Inferior parietal cortex (tissue), 1 donor: ENCODE measurements at regions not wholly inside any gene's neighbourhood (a gene's known extent, or its start where the extent isn't known, plus 50 kb on each side); places are given as distances from the start of the nearest gene placed in this dataset.

ENCODE experiments used
- DNase-seq: peaks from one replicate; pipeline ENCODE4 v3.0.0-alpha.2; 2016; ENCODE audit errors: extremely low spot score

GRCh38 chr18:39007031-39007902, 1441.7 kb upstream of the CELF4 start:
- DNase-seq = no peak

- no peak for DNase-seq
Measured at GRCh38 chr18:38996056-38996455, 1430.5 kb upstream of the CELF4 start.

GRCh38 chr18:38993342-38993741, 1427.7 kb upstream of the CELF4 start:
- DNase-seq = no peak

- DNase-seq = no peak
Measured at GRCh38 chr18:38984968-38985367, 1419.4 kb upstream of the CELF4 start.

- no peak for DNase-seq
Measured at GRCh38 chr18:38982072-38982471, 1416.5 kb upstream of the CELF4 start.

GRCh38 chr18:38981389-38981788, 1415.8 kb upstream of the CELF4 start:
- DNase-seq = no peak

- DNase-seq = no peak
Measured at GRCh38 chr18:38980420-38980819, 1414.8 kb upstream of the CELF4 start.

- DNase-seq = no peak
Measured at GRCh38 chr18:38972571-38972970, 1407.0 kb upstream of the CELF4 start.

- no peak for DNase-seq
Measured at GRCh38 chr18:38971881-38972280, 1406.3 kb upstream of the CELF4 start.

GRCh38 chr18:38966841-38967240, 1401.2 kb upstream of the CELF4 start:
- no peak for DNase-seq

- DNase-seq = no peak
Measured at GRCh38 chr18:38963943-38964660, 1398.5 kb upstream of the CELF4 start.

GRCh38 chr18:38961880-38962279, 1396.3 kb upstream of the CELF4 start:
- no peak for DNase-seq

- no peak for DNase-seq
Measured at GRCh38 chr18:38957736-38958135, 1392.1 kb upstream of the CELF4 start.

GRCh38 chr18:38956068-38956467, 1390.5 kb upstream of the CELF4 start:
- DNase-seq = no peak

GRCh38 chr18:38951633-38952032, 1386.0 kb upstream of the CELF4 start:
- DNase-seq = no peak

- no peak for DNase-seq
Measured at GRCh38 chr18:38948436-38948835, 1382.8 kb upstream of the CELF4 start.

- DNase-seq = no peak
Measured at GRCh38 chr18:38944446-38945024, 1378.9 kb upstream of the CELF4 start.

GRCh38 chr18:38941711-38942561, 1376.3 kb upstream of the CELF4 start:
- DNase-seq = no peak

- no peak for DNase-seq
Measured at GRCh38 chr18:38940863-38941531, 1375.4 kb upstream of the CELF4 start.

GRCh38 chr18:38940475-38940862, 1374.9 kb upstream of the CELF4 start:
- no peak for DNase-seq

- no peak for DNase-seq
Measured at GRCh38 chr18:38933910-38934510, 1368.4 kb upstream of the CELF4 start.
